Cardiac muscle cell (in vitro differentiated cells and primary cell): ENCODE measurements at regions not wholly inside any gene's neighbourhood (a gene's known extent, or its start where the extent isn't known, plus 50 kb on each side); places are given as distances from the start of the nearest gene placed in this dataset.

ENCODE experiments used
- DNase-seq, 2 donors: peaks; one replicate each; pipeline versions ENCODE4 v3.0.0 to v3.0.0-alpha.2; 2010 to 2017; ENCODE audit warnings: low read depth in 1 of 2, low spot score in 1 of 2
- H3K27ac ChIP-seq: fragments of 200-600 bp; sonication (generic); 2 replicates; pipeline ENCODE4 v1.5.1; 2016
- H3K27me3 ChIP-seq: fragments of 200-600 bp; sonication (generic); 2 replicates; pipeline ENCODE4 v1.6.0; 2016; ENCODE audit warnings: control low read depth
- H3K36me3 ChIP-seq: fragments of 200-600 bp; sonication (generic); 2 replicates; pipeline ENCODE4 v1.5.1; 2016; ENCODE audit warnings: control low read depth
- H3K4me1 ChIP-seq: fragments of 200-600 bp; sonication (generic); 2 replicates; pipeline ENCODE4 v1.8.1; 2017; ENCODE audit warnings: low read depth, mild to moderate bottlenecking, mixed run types
- H3K4me3 ChIP-seq: fragments of 200-600 bp; sonication (generic); 2 replicates; pipeline ENCODE4 v1.5.1; 2016; ENCODE audit warnings: mild to moderate bottlenecking
- H3K9me3 ChIP-seq: fragments of 200-600 bp; sonication (generic); 2 replicates; pipeline ENCODE4 v1.5.1; 2017; ENCODE audit warnings: low read depth, mild to moderate bottlenecking, control low read depth
- CTCF ChIP-seq: IDR thresholded peaks from 2 replicates; pipeline ENCODE4 v1.5.1; 2012; ENCODE audit warnings: low read depth, mild to moderate bottlenecking, low read length

DNA sequence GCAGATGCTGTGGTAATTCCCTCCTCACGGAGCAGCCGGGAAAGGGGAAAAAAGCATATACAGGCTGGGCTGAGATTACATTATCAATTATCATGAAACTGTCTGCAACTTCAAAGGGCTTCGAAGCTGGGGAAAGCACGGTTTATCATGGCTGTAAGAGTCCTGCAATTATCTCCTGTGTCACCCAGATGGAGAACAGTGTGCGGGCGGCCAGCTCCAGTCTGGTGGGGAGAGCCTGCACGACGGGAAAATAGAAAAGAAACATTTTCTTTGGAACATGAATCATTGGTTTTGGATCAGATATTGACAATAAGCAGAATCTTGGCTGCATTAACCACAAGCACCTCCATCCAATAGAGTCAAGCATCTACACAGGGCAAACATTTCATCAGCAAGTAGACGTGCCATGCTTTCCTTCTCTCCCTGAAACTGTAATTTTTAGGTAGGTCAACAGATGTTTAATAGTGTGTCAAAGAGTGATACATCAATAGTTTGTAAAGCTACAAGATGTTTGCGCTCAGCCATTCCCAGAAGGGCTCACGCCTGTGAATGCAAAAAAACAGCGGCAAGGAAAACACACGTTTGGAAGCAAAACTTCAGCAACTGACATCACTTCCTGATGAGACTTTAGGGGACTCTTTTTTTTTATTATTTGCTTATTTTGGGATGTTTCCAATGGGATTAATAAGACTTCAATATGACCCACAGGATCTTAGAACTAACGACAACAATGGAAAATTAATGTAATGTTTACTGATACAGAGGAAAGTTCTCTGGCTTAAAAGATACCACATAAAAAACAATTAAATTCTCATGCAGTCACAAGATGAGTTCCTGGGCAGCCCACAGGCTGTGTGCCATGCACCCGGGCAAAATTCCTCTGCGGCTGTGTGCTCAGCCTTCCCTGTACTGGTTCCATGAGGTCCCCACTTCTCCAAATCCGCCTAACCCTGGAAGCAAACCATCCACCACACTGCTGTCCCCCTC lies 111.0 kb upstream of the SALL3 start:
- H3K36me3 ChIP-seq, result no peaks in the 10 kb centered on the region
- DNase-seq, result peak in 1 of 2 donors; percentile 13

DNA sequence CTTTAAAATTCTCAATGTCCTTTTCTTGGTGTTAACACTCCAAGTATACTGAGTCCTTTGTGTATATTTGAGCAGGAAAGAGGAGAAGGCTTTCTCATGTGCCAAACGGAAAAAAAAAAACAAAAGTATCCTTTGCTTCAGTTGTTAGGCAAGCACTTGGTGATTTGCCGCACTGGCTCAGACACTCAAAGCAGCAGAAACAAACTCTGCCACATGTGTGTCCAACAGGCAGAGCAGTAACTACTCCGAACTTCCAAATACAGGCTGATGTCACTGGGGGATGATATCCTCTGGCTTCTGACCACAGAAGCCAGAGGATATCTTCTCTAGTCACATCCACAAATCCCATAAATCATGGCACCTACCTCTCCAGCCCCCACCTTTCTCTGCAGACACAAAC lies 108.0 kb upstream of the SALL3 start:
- no peak overlapping the region for H3K4me3 ChIP-seq
- no peaks in the 10 kb centered on the region for H3K27me3 ChIP-seq
- no peak overlapping the region for H3K27ac ChIP-seq
- no peak for DNase-seq
- TF ChIP-seq CTCF, result no peak
- peaks cover 11% of the 10 kb centered on the region for H3K4me1 ChIP-seq
- H3K9me3 ChIP-seq, result no peaks in the 10 kb centered on the region
- no peaks in the 10 kb centered on the region for H3K36me3 ChIP-seq

More for the DNA sequence above, 111.0 kb upstream of the SALL3 start:
- Histone ChIP-seq H3K4me3 (no peak overlapping the region), H3K27me3 (no peaks in the 10 kb centered on the region), H3K9me3 (no peaks in the 10 kb centered on the region), H3K4me1 (peaks cover 11% of the 10 kb centered on the region), H3K27ac (no peak overlapping the region)
- no peak for TF ChIP-seq CTCF

DNA sequence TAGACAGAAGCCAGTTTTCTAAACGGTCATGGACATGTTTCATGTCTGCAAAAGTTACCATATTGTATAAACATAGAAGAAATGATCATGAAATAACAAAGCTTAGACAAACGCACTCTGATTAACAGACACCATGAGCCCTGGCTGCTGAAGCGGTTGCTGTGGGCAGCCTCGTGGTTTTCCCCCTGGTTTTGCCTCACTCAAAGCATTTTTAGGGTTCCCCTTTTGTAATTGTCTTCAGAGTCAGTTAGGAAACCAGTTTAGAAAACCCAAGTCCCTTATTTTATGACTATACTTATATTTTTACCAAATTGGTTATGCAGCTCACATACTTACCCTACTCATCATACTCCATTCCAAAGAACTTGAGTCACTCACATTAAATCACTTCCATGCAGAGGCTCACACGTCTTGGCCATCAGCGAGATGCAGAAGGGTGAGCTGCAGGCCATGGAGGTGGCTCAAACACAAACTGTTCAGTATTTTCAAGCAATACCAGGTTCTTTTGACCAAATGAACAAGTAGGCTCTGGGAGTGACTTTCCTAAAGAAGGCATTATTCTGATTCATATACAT lies 105.6 kb upstream of the SALL3 start:
- H3K4me3 ChIP-seq, result no peak overlapping the region
- no peak for TF ChIP-seq CTCF
- no peaks in the 10 kb centered on the region for H3K36me3 ChIP-seq
- no peaks in the 10 kb centered on the region for H3K4me1 ChIP-seq
- no peak overlapping the region for H3K27ac ChIP-seq
- H3K9me3 ChIP-seq, result no peaks in the 10 kb centered on the region
- H3K27me3 ChIP-seq, result no peaks in the 10 kb centered on the region
- no peak for DNase-seq

GRCh38 chr18:78875016-78875777 lies 104.4 kb upstream of the SALL3 start:
- no peaks in the 10 kb centered on the region for H3K36me3 ChIP-seq
- H3K27me3 ChIP-seq, result no peaks in the 10 kb centered on the region
- H3K27ac ChIP-seq, result no peak overlapping the region
- no peaks in the 10 kb centered on the region for H3K9me3 ChIP-seq
- peak; percentile 52 for TF ChIP-seq CTCF
- H3K4me1 ChIP-seq, result no peaks in the 10 kb centered on the region
- H3K4me3 ChIP-seq, result no peak overlapping the region
- peak; percentile 40 to 44 for DNase-seq

DNA sequence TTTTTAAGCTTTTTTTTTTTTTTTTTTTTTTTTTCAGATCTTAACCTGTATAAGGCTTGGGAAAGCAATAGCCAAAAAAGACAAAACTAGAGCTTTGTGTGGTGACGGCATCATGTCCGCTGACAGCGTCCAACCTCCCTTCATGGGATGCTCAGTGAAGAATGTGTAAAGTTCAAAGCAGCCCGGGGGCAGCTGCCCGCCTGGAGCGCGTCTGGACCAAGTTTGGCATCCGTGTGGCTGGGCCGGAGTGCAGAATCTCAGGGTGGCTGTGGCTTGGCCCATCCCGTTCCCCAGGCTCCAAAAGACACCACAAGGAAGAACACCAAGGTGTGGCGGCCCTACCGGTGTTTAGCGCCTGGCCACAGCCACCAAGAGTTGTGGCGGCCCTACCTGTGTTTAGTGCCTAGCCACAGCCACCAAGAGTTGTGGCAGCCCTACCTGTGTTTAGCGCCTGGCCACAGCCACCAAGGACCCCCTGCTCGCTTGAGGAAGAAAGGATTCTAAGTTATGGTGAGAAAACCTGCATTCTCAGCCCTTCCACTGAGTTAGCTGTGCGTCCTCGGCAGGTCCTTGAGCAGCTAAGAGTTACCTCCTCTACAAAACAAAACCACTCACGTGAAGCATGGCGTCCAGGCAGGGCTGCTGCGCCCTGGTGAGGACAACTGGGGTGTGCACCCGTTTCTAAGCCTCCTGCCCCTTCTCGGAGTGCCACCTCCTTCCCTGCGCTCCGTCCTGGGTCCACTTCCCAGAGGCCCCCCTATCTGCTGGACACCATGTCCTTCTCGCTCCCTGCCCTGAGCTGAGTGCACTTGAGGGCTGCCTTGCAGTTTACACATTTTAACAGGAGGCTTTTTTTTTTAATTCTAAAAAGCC lies 103.6 kb upstream of the SALL3 start:
- TF ChIP-seq CTCF, result no peak
- Histone ChIP-seq H3K27me3 (no peaks in the 10 kb centered on the region), H3K27ac (no peak overlapping the region)

More for the DNA sequence above, 103.6 kb upstream of the SALL3 start:
- Histone ChIP-seq H3K36me3 (no peaks in the 10 kb centered on the region), H3K4me3 (no peak overlapping the region), H3K4me1 (no peaks in the 10 kb centered on the region), H3K9me3 (no peaks in the 10 kb centered on the region)
- no peak for DNase-seq
